Activated gamma-delta T cell treated with Interleukin-2 at 50 U/mL for 16 hours (primary cell): ENCODE measurements at regions not wholly inside any gene's neighbourhood (a gene's known extent, or its start where the extent isn't known, plus 50 kb on each side); places are given as distances from the start of the nearest gene placed in this dataset.
"Not testable (repeated sequence)": the region's sequence is repeated elsewhere in the genome, so short reads cannot be mapped to it uniquely, and the experiment has no call there.

Experiments
- DNase-seq: peaks from one replicate; pipeline ENCODE4 v3.0.0-alpha.2; 2020

GRCh38 chr17:72458301-72458700 is 337.5 kb downstream of the SOX9 start:
- DNase-seq, result no peak

DNA sequence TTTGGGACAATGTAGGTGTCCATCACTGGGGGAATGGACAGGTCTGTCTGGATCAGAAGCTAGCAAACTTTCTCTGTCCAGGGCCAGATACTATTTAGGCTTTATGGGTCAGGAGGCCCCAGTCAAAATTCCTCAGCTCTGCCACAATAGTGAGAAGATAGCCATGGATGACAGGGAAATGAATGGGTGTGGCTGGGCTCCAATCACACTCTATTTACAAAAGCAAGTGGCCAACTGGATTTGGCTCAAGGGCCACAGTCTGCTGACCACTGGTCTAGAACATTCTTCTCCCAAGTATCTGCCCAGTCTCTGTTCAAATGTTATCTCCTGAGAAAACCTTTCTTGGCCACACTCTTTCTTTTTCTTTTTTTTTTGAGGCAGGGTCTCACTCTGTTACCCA is 339.9 kb downstream of the SOX9 start:
- no peak for DNase-seq

DNA sequence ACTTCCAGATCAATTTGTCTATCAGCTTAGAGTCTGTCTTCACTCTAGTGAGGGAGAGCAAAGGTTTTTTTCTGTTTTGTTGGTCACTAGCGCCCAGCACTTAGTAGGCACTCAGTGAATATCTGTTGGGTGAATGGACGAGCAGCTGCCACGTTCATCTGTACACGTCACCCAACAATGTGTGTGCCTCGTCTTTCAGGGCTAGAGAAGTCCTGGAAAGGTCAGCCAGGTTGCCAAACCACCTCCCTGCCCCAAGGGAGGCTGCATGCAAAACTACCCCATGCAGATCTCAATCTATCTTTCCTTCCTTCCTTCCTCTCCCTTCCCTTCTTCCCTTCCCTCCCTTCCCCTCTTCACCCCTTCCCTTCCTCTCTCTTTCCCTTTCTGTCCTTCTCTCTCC is 340.9 kb downstream of the SOX9 start:
- no peak for DNase-seq

DNA sequence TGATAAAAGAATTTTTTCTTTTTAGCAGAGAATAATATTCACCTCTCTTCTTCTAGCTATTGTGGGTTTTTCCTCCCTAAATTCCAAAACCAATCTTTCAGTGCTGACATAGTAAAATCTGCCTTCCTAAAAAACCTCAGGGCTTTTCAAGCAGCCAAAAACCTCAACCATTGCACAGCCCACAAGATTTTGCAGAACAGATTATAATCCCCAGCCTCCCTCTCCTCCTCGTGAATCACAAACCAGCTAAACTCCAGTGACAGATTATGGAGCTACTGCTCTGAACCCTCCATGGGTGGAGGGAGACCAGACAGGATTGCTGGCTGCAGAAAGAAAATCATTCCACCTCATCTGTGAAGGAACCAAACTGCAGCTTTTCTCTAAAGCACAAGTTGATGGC is 341.6 kb downstream of the SOX9 start:
- DNase-seq, result no peak

DNA sequence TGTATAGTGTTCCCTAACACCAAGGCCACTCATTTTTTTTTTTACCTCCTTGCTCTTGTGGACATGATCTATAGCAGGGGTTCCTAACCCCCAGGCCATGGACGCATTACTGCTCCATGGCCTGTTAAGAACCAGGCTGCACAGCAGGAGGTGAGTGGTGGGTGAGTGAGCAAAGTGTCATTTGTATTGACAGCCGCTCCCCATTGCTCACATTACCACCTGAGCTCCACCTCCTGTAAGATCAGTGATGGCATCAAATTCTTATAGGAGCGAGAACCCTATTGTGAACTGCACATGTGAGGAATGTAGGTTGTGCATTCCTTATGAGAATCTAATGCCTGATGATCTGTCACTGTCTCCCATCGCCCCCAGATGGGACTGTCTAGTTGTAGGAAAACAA is 342.0 kb downstream of the SOX9 start:
- DNase-seq, result no peak

- DNase-seq, result no peak
Measured at GRCh38 chr17:72463287-72464102, 342.7 kb downstream of the SOX9 start.

GRCh38 chr17:72464221-72464620 is 343.4 kb downstream of the SOX9 start:
- DNase-seq, result not testable (repeated sequence)

- no peak for DNase-seq
Measured at GRCh38 chr17:72465191-72466024, 344.6 kb downstream of the SOX9 start.

DNA sequence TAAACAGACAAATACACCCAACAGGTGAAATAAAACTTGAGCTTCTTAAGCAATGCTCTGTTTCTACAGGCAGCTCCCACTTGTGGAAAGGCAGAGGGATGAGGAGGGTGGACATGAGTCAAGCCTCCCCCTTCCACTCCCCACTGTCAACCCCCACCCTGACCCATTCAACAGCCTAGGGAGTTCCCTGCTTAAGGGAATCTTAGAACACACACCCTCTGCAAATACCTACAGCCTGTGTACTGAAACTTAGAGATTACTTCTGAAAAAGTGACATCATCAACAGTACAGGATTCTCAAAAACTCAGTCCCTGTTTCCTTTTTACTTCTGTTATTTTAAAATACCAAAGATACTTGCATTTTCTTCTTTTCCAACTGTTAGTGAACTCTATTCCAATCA is 345.4 kb downstream of the SOX9 start:
- no peak for DNase-seq

GRCh38 chr17:72466606-72467005 is 345.8 kb downstream of the SOX9 start:
- no peak for DNase-seq

GRCh38 chr17:72467841-72468653 is 347.2 kb downstream of the SOX9 start:
- DNase-seq, result no peak

DNA sequence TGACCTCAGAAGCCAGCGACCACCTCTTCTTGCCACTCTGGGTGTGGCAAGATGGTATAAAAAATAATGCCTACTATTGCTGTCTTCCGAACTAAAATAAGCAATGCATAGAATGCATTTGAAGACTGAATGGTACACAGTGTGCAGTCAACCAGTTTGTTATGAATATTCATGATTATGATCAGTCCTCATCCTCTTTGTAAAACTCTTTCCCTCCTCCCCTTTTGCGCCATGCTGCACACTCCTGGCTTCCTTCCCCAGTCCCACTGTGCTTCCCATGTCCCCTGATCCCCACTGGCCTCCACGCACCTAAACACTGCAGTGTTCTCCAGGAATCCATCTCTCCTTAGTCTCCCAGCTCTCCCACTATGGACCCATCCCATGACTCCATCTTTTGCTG is 348.0 kb downstream of the SOX9 start:
- no peak for DNase-seq

- DNase-seq, result no peak
Measured at GRCh38 chr17:72470121-72470705, 349.4 kb downstream of the SOX9 start.

GRCh38 chr17:72470734-72471133 is 349.9 kb downstream of the SOX9 start:
- no peak for DNase-seq

DNA sequence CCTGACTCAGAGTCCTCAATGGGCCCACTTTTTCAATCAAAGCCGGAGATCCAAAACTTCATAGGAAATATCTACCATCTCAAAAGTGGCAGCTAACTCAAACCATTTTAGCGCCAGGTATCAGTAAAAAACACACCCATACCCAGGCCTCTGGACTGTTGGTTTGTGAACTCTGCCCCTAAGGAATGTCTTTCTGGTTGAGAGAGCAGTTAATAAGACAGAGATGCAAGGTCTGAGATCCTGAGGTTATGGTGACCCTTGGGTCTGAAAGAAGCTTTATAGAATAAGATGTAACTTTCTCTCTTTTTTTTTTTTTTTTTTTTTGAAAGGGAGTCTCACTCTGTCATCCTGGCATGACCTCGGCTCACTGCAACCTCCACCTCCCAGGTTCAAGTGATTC is 350.5 kb downstream of the SOX9 start:
- no peak for DNase-seq

DNA sequence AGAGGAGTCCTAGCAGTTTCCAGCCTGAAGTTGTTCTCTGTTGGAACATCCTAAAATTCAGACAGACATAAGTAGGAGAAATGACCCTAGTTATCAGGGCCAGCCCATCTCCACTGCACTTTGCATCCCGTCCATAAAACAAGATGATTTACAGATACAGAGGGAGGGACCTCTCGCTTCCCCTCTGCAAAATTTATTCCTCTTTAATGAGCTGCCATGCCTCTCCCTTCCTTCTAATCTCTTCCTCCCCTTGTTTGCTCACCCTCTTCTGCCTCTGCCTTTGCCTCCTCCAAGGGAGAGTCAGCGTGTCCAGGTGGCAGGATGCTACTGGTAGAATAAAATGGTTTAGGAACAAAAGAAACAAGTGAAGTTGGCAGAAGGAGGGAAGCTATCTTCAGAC is 351.3 kb downstream of the SOX9 start:
- DNase-seq, result no peak

GRCh38 chr17:72472853-72473390 is 352.1 kb downstream of the SOX9 start:
- DNase-seq, result not testable (repeated sequence)

GRCh38 chr17:72474243-72474642 is 353.4 kb downstream of the SOX9 start:
- DNase-seq, result no peak

DNA sequence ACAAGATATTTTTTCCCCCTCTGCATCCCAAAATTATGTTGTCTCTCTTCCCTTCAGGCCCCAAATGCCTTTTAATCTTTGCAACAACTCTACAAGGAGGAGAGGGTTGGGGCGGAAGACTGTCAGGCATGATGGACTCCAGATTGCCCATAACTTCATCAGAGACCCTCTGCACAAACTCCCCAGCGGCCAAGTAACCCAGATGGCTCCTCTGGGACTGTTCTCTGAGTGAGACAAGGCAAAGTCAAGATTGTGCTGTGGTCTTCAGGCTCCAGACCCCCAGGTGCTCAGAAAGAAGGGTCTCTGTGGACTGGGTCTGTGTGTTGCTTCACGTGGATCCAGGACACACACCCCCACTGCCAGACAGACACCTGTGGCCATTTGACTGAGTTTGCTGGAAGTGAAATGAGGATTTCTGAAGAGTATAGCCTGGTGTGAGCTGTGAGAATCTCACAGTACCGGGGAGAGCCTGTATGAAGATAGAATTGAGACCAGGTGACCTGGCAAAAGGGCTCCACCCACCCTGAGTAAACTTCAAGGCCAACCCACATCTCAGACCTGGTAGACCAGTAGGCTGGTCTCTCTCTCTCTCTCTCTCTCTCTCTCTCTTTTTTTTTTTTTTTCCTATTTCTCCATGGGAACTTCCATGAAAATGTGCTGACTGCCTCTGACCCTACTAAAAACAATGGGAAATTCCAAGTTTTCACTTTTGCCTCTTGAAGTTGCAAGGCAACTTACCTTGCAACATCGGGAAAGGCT is 354.1 kb downstream of the SOX9 start:
- no peak for DNase-seq

DNA sequence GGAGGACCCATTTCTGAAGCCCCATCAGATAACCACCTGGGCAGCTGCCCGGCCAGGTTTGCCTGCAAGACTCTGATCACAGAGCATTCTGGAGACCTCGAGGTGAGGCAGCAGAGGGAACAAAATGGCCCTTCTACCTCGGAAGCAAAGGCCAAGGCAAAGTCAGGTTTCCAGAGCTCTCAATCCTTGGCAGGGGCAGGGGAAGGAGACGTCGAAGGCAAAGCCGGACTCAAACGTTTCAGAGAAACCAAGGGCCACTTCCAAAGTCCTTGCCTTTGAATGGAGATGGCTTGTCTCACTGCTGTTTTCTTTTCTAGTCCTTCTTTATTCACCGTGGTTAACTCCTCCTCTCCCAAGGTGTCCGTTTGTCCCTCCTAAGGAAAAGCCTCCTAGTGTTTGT is 355.3 kb downstream of the SOX9 start:
- no peak for DNase-seq

- DNase-seq, result no peak
Measured at GRCh38 chr17:72476575-72476986, 355.8 kb downstream of the SOX9 start.

DNA sequence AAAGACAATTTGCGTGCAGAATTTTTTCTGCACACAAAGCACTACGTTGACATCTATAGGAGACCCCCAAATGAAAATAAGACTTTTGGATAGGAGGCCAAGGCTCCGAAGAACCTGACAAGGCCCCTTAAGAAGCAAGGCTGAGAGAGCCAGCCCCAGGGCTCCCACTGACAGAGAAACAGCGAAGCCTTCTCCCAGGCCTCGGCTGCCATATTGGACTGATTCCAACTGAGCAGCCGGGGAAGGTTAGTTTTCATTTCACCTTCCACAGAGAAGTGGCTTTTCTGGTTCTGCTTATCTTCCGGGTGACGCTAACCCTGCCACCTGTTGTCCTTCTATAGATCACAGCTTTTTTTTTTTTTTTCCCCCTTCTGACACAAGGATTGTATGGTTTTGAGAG is 356.7 kb downstream of the SOX9 start:
- DNase-seq, result no peak
